ENCODE measurements at regions not wholly inside any gene's neighbourhood (a gene's known extent, or its start where the extent isn't known, plus 50 kb on each side); places are given as distances from the start of the nearest gene placed in this dataset.

- ATAC-seq (ENCODE audit: low read depth), result no peak
- no peaks in the 10 kb centered on the region for H3K36me3 ChIP-seq (replicated peaks in 1 of 2; ENCODE audit: control extremely low read depth in 1 of 2, control insufficient read depth in 1 of 2, extremely low read depth in 1 of 2, insufficient read depth in 2 of 2, low read length in 1 of 2)
- no peak overlapping the region for H3K27ac ChIP-seq (ENCODE audit: low read length in 2 of 2)
- ChIA-PET POLR2A (no interaction called here), CTCF (no interaction called here)
- no peak overlapping the region for H3K4me3 ChIP-seq (ENCODE audit: control extremely low read depth in 1 of 5, extremely low read depth in 1 of 5, insufficient read depth in 1 of 5, low read depth in 2 of 5, low read length in 4 of 5)
- H4K20me1 ChIP-seq (ENCODE audit: control insufficient read depth, insufficient read depth, low read length, poor library complexity, severe bottlenecking), result no peaks in the 10 kb centered on the region
- H3K9me3 Mint-ChIP-seq (ENCODE audit: insufficient read depth), result no peaks in the 10 kb centered on the region
- no peak overlapping the region for H2AFZ ChIP-seq (ENCODE audit: insufficient read depth, low read depth, low read length, poor library complexity, severe bottlenecking)
- H3K4me1 ChIP-seq (ENCODE audit: control insufficient read depth in 2 of 2, insufficient read depth in 2 of 2, low read length in 2 of 2), result no peaks in the 10 kb centered on the region
- H3K27me3 Mint-ChIP-seq, result peaks cover 6% of the 10 kb centered on the region
- TF ChIP-seq CTCF (IDR thresholded peaks at IDR 0.05), result no peak
- TF ChIP-seq EZH2 (IDR thresholded peaks at IDR 0.05; ENCODE audit: borderline replicate concordance, insufficient read depth, low read depth, low read length, poor library complexity, severe bottlenecking), result no peak
- no peak overlapping the region for H3K27ac Mint-ChIP-seq
- H3K79me2 ChIP-seq (ENCODE audit: control insufficient read depth, insufficient read depth, low read length), result no peaks in the 10 kb centered on the region
- H3K9me3 ChIP-seq (ENCODE audit: control extremely low read depth in 1 of 3, control insufficient read depth in 2 of 3, insufficient read depth in 1 of 3, low read length in 2 of 3), result no peaks in the 10 kb centered on the region
- H3K4me3 Mint-ChIP-seq, result no peak overlapping the region
- WGBS (ENCODE audit: insufficient coverage), result 96% methylated on average over 3 of the region's 4 CpGs
- H3K4me1 Mint-ChIP-seq, result no peaks in the 10 kb centered on the region
- H3K4me2 ChIP-seq (replicated peaks; ENCODE audit: low read depth, low read length, poor library complexity, severe bottlenecking), result no peak overlapping the region
- DNase-seq, result no peak
- no peak overlapping the region for H3K9ac ChIP-seq (ENCODE audit: low read length)
- intact Hi-C loops (cut with micrococcal nuclease), result no loop called here
- no peaks in the 10 kb centered on the region for H3K27me3 ChIP-seq (replicated peaks in 1 of 4; ENCODE audit: control extremely low read depth in 1 of 4, control insufficient read depth in 3 of 4, insufficient read depth in 4 of 4, low read length in 3 of 4)
Observed at GRCh38 chr18:24790347-24790746, 329.9 kb downstream of the HRH4 start.

- H3K4me1 ChIP-seq (ENCODE audit: control insufficient read depth in 2 of 2, insufficient read depth in 2 of 2, low read length in 2 of 2), result no peaks in the 10 kb centered on the region
- intact Hi-C loops (cut with micrococcal nuclease), result no loop called here
Observed at GRCh38 chr18:24791751-24792545, 331.5 kb downstream of the HRH4 start.

More at GRCh38 chr18:24791751-24792545, 331.5 kb downstream of the HRH4 start:
- no peak overlapping the region for H2AFZ ChIP-seq (ENCODE audit: insufficient read depth, low read depth, low read length, poor library complexity, severe bottlenecking)
- no peaks in the 10 kb centered on the region for H3K36me3 ChIP-seq (replicated peaks in 1 of 2; ENCODE audit: control extremely low read depth in 1 of 2, control insufficient read depth in 1 of 2, extremely low read depth in 1 of 2, insufficient read depth in 2 of 2, low read length in 1 of 2)
- DNase-seq (no peak), ATAC-seq (ENCODE audit: low read depth) (no peak)
- H3K4me2 ChIP-seq (replicated peaks; ENCODE audit: low read depth, low read length, poor library complexity, severe bottlenecking), result no peak overlapping the region
- no peaks in the 10 kb centered on the region for H3K27me3 ChIP-seq (replicated peaks in 1 of 4; ENCODE audit: control extremely low read depth in 1 of 4, control insufficient read depth in 3 of 4, insufficient read depth in 4 of 4, low read length in 3 of 4)
- H4K20me1 ChIP-seq (ENCODE audit: control insufficient read depth, insufficient read depth, low read length, poor library complexity, severe bottlenecking), result no peaks in the 10 kb centered on the region
- no peaks in the 10 kb centered on the region for H3K9me3 ChIP-seq (ENCODE audit: control extremely low read depth in 1 of 3, control insufficient read depth in 2 of 3, insufficient read depth in 1 of 3, low read length in 2 of 3)
- Mint-ChIP-seq H3K27me3 (peaks cover 6% of the 10 kb centered on the region), H3K27ac (no peak overlapping the region), H3K4me3 (no peak overlapping the region), H3K9me3 (ENCODE audit: insufficient read depth) (no peaks in the 10 kb centered on the region), H3K4me1 (no peaks in the 10 kb centered on the region)
- TF ChIP-seq CTCF (IDR thresholded peaks at IDR 0.05) (no peak), EZH2 (IDR thresholded peaks at IDR 0.05; ENCODE audit: borderline replicate concordance, insufficient read depth, low read depth, low read length, poor library complexity, severe bottlenecking) (no peak)
- 61% methylated on average over 4 of the region's 7 CpGs for WGBS (ENCODE audit: insufficient coverage)
- CTCF ChIA-PET, result no interaction called here
- H3K79me2 ChIP-seq (ENCODE audit: control insufficient read depth, insufficient read depth, low read length), result no peaks in the 10 kb centered on the region
- no peak overlapping the region for H3K4me3 ChIP-seq (ENCODE audit: control extremely low read depth in 1 of 5, extremely low read depth in 1 of 5, insufficient read depth in 1 of 5, low read depth in 2 of 5, low read length in 4 of 5)
- H3K9ac ChIP-seq (ENCODE audit: low read length), result no peak overlapping the region
- no peak overlapping the region for H3K27ac ChIP-seq (ENCODE audit: low read length in 2 of 2)
- POLR2A ChIA-PET, result no interaction called here

All from B cell (primary cell).